Stimulated activated CD8-positive, alpha-beta memory T cell treated with anti-CD3 and anti-CD28 coated beads, Interleukin-2, amount 100 ng/mL, for 1 hour (primary cell): ENCODE measurements at regions not wholly inside any gene's neighbourhood (a gene's known extent, or its start where the extent isn't known, plus 50 kb on each side); places are given as distances from the start of the nearest gene placed in this dataset.
"Not testable (repeated sequence)": the region's sequence is repeated elsewhere in the genome, so short reads cannot be mapped to it uniquely, and the experiment has no call there.

Experiments used
- DNase-seq, 2 donors: peaks; one replicate each; pipeline ENCODE4 v3.0.0-alpha.2; 2020; ENCODE audit warnings: low read depth in 2 of 2

GRCh38 chr11:91481875-91482274, 742.7 kb upstream of the FAT3 start:
- DNase-seq, result not testable (repeated sequence)

GRCh38 chr11:91470656-91471055, 754.0 kb upstream of the FAT3 start:
- no peak for DNase-seq

GRCh38 chr11:91459840-91460239, 764.8 kb upstream of the FAT3 start:
- no peak for DNase-seq

GRCh38 chr11:91446267-91446666, 778.4 kb upstream of the FAT3 start:
- DNase-seq, result no peak

- DNase-seq, result no peak
Observed at GRCh38 chr11:91435694-91436395, 788.8 kb upstream of the FAT3 start.

GRCh38 chr11:91433284-91434010, 791.2 kb upstream of the FAT3 start:
- DNase-seq, result no peak

- no peak for DNase-seq
Observed at GRCh38 chr11:91421641-91422040, 803.0 kb upstream of the FAT3 start.

- DNase-seq, result no peak
Observed at GRCh38 chr11:91407842-91408241, 816.8 kb upstream of the FAT3 start.

- no peak for DNase-seq
Observed at GRCh38 chr11:91406009-91406408, 818.6 kb upstream of the FAT3 start.

GRCh38 chr11:91404344-91404743, 820.3 kb upstream of the FAT3 start:
- no peak for DNase-seq

- no peak for DNase-seq
Observed at GRCh38 chr11:91397134-91397468, 827.5 kb upstream of the FAT3 start.

- no peak for DNase-seq
Observed at GRCh38 chr11:91396236-91397133, 828.1 kb upstream of the FAT3 start.

GRCh38 chr11:91394727-91395414, 829.7 kb upstream of the FAT3 start:
- no peak for DNase-seq

GRCh38 chr11:91394073-91394726, 830.4 kb upstream of the FAT3 start:
- no peak for DNase-seq

- no peak for DNase-seq
Observed at GRCh38 chr11:91382946-91383345, 841.7 kb upstream of the FAT3 start.

- DNase-seq, result no peak
Observed at GRCh38 chr11:91374794-91375193, 849.8 kb upstream of the FAT3 start.

GRCh38 chr11:91373497-91373896, 851.1 kb upstream of the FAT3 start:
- DNase-seq, result no peak

GRCh38 chr11:91366816-91367215, 857.8 kb upstream of the FAT3 start:
- DNase-seq, result no peak

- no peak for DNase-seq
Observed at GRCh38 chr11:91365986-91366585, 858.5 kb upstream of the FAT3 start.

GRCh38 chr11:91350931-91351330, 873.7 kb upstream of the FAT3 start:
- no peak for DNase-seq

GRCh38 chr11:91326751-91327150, 897.9 kb upstream of the FAT3 start:
- DNase-seq, result no peak
